Endothelial cell of umbilical vein (primary cell): ENCODE measurements at regions not wholly inside any gene's neighbourhood (a gene's known extent, or its start where the extent isn't known, plus 50 kb on each side); places are given as distances from the start of the nearest gene placed in this dataset.

Source experiments
- BruUV-seq: library from RNA; stranded (reverse); fragments of 400-500 nt; replicated peaks from 2 replicates; lab custom pipeline; 2021; lab: Mats Ljungman, UMichigan
- CTCF ChIA-PET: fragments of 300-600, 350-600 bp; sonication (Branson Sonifier 250); formaldehyde crosslinking; loops from one replicate; lab custom pipeline; 2021; ENCODE audit warnings: antibody characterized with exemption, inconsistent platforms; lab: Charles Lee
- POLR2A ChIA-PET: fragments of 300-600, 350-600 bp; sonication (Branson Sonifier 250); formaldehyde crosslinking; loops from one replicate; lab custom pipeline; 2021; ENCODE audit warnings: antibody characterized with exemption, inconsistent platforms; lab: Charles Lee
- DNase-seq: peaks from one replicate; pipeline ENCODE4 v3.0.0-alpha.2; 2011; ENCODE audit warnings: low read depth, low spot score
- FAIRE-seq: peaks from 2 replicates; lab custom pipeline; 2011; peaks lifted over from hg19 to GRCh38; lab: Jason Lieb, UNC
- H2AFZ ChIP-seq: 2 replicates; pipeline ENCODE4 v1.6.0; 2012; ENCODE audit warnings: low read depth, low read length, control low read depth, inconsistent platforms
- H3K27ac ChIP-seq: 2 replicates; pipeline ENCODE4 v1.5.1; 2011; ENCODE audit warnings: low read depth, mild to moderate bottlenecking, control low read depth, low read length, moderate library complexity; ENCODE audit not compliant: insufficient read depth
- H3K27me3 ChIP-seq, 2 experiments: 2 replicates each; pipeline versions ENCODE4 v1.6.0 to v1.6.1; 2011; ENCODE audit warnings: low read length in 2 of 2, mixed read lengths in 1 of 2; ENCODE audit not compliant: control insufficient read depth in 2 of 2, insufficient read depth in 2 of 2
- H3K36me3 ChIP-seq, 2 experiments: 2 replicates in 1 of 2; 3 replicates in 1 of 2; pipeline ENCODE4 v1.5.1; 2011; ENCODE audit warnings: low read length in 2 of 2, mild to moderate bottlenecking in 1 of 2, moderate library complexity in 1 of 2; ENCODE audit not compliant: control insufficient read depth in 2 of 2, insufficient read depth in 2 of 2; ENCODE audit errors: extremely low read depth in 1 of 2
- H3K4me1 ChIP-seq: 3 replicates; pipeline ENCODE4 v1.5.1; 2011; ENCODE audit warnings: mild to moderate bottlenecking, low read length; ENCODE audit not compliant: control insufficient read depth, insufficient read depth; ENCODE audit errors: extremely low read depth
- H3K4me2 ChIP-seq: 2 replicates; pipeline ENCODE4 v1.6.1; 2011; ENCODE audit warnings: low read length, control low read depth, mixed read lengths; ENCODE audit not compliant: insufficient read depth
- H3K4me3 ChIP-seq, 3 experiments: fragments of 200-600 bp in 1 of 3; sonication (generic), shearing (Covaris generic) in 1 of 3; replicated peaks in 1 of 3; 2 replicates each; pipeline ENCODE4 v1.5.1; 2011 to 2016; ENCODE audit warnings: control low read depth in 3 of 3, low read length in 3 of 3, mild to moderate bottlenecking in 2 of 3, inconsistent platforms in 1 of 3, low read depth in 1 of 3, moderate library complexity in 1 of 3; ENCODE audit not compliant: insufficient read depth in 1 of 3
- H3K79me2 ChIP-seq: 2 replicates; pipeline ENCODE4 v1.6.0; 2012; ENCODE audit warnings: low read length, inconsistent platforms; ENCODE audit not compliant: control insufficient read depth, insufficient read depth
- H3K9ac ChIP-seq: replicated peaks from 2 replicates; pipeline ENCODE3; 2011; ENCODE audit warnings: low read length, control low read depth; ENCODE audit not compliant: insufficient read depth; ENCODE audit errors: extremely low read depth
- H3K9me1 ChIP-seq: replicated peaks from 3 replicates; pipeline ENCODE4 v1.6.0; 2011; ENCODE audit warnings: mild to moderate bottlenecking, low read length; ENCODE audit not compliant: control insufficient read depth, insufficient read depth; ENCODE audit errors: extremely low read depth
- H3K9me3 ChIP-seq: replicated peaks from 2 replicates; pipeline ENCODE4 v1.5.1; 2012; ENCODE audit warnings: low read length, inconsistent platforms; ENCODE audit not compliant: control insufficient read depth, insufficient read depth
- H4K20me1 ChIP-seq: replicated peaks from 2 replicates; pipeline ENCODE3; 2011; ENCODE audit warnings: mild to moderate bottlenecking, low read length; ENCODE audit not compliant: control insufficient read depth, insufficient read depth; ENCODE audit errors: extremely low read depth
- CTCF ChIP-seq, 2 donors: IDR thresholded peaks; 1 replicate in 1 of 2; 2 replicates in 1 of 2; pipeline ENCODE4 v1.5.1; 2011; ENCODE audit warnings: low read length in 2 of 2, mild to moderate bottlenecking in 2 of 2, moderate library complexity in 2 of 2, control low read depth in 1 of 2, inconsistent platforms in 1 of 2, low read depth in 1 of 2; ENCODE audit not compliant: insufficient read depth in 1 of 2; ENCODE audit errors: extremely low read depth in 1 of 2
- EZH2 ChIP-seq: IDR thresholded peaks from 2 replicates; pipeline ENCODE4 v1.6.1; 2012; ENCODE audit warnings: borderline replicate concordance, low read depth, mild to moderate bottlenecking, moderate library complexity, low read length, inconsistent platforms; ENCODE audit not compliant: severe bottlenecking
- FOS ChIP-seq: IDR thresholded peaks from 2 replicates; pipeline ENCODE4 v1.6.1; 2011; ENCODE audit warnings: mild to moderate bottlenecking, low read length, moderate library complexity, borderline replicate concordance; ENCODE audit not compliant: insufficient read depth
- GATA2 ChIP-seq: IDR thresholded peaks from 2 replicates; pipeline ENCODE4 v1.7.0; 2011; ENCODE audit warnings: low read depth, mild to moderate bottlenecking, moderate library complexity, mixed read lengths, low read length; ENCODE audit not compliant: insufficient read length, insufficient read depth
- JUN ChIP-seq: IDR thresholded peaks from 2 replicates; pipeline ENCODE4 v1.6.1; 2011; ENCODE audit warnings: borderline replicate concordance, low read depth; ENCODE audit not compliant: insufficient read length, insufficient read depth
- MAX ChIP-seq: IDR thresholded peaks from 2 replicates; pipeline ENCODE4 v1.6.1; 2011; ENCODE audit not compliant: insufficient read depth, insufficient read length
- MYC ChIP-seq: IDR thresholded peaks from one replicate; pipeline ENCODE4 v1.6.1; 2011; ENCODE audit warnings: mild to moderate bottlenecking, low read depth, low read length
- POLR2A ChIP-seq: IDR thresholded peaks from 2 replicates; pipeline ENCODE4 v1.6.1; 2012; ENCODE audit warnings: low read depth, mild to moderate bottlenecking, control low read depth, low read length
- POLR2AphosphoS5 ChIP-seq: IDR thresholded peaks from 2 replicates; pipeline ENCODE4 v1.6.1; 2012; ENCODE audit warnings: low read depth, mild to moderate bottlenecking, control low read depth, low read length, moderate library complexity; ENCODE audit not compliant: insufficient read depth
- dilution Hi-C: fragments of 300-500 bp; cut with MboI; formaldehyde crosslinking; loops from one replicate; pipeline ENCODE4 v1.15.0; 2019; ENCODE audit warnings: low sequenced_read_pairs; ENCODE audit not compliant: extremely low pct_ligation_motif_present
- intact Hi-C: fragments of 100-400 bp; cut with micrococcal nuclease; formaldehyde crosslinking; loops from one replicate; pipeline ENCODE4 v1.10.0; 2022

DNA sequence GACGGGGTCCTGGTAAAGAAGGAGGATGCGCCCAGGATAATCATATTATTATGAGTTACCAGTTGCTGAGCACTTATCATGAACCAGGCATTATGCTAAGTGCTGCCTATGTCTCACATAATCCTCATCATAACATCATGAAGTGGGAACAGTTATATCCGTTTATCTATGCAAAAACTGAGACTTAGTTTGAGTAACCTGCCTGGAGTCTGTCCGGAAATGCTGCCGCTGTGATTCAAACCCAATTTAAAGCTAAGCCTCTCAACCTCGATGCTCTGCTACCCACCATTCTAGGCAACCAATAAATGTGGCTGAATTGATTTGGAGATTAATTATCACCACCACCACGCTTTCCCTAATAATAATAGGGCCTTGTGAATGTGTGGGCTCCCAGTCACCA, 111.5 kb upstream of the CLMP start:
- intact Hi-C loops, result no loop called here
- ChIA-PET CTCF (interaction anchor here (2.7 kb wide), 1 partner anchor 172 kb away, joined by 14 read pairs; no protein-coding TSS in a partner anchor), POLR2A (interaction anchor here (0.6 kb wide), 1 partner anchor 14 kb away, joined by 4 read pairs; no protein-coding TSS in a partner anchor)
- TF ChIP-seq CTCF (IDR thresholded peaks at IDR 0.05; ENCODE audit: extremely low read depth in 1 of 2, insufficient read depth in 1 of 2, low read depth in 1 of 2, low read length in 2 of 2) (no peak), EZH2 (no peak), JUN (no peak), FOS (no peak), POLR2A (no peak), MYC (no peak), GATA2 (no peak), POLR2AphosphoS5 (no peak), MAX (no peak)
- Histone ChIP-seq H3K79me2 (no peaks in the 10 kb centered on the region), H3K27me3 (peaks cover 7 to 10% of the 10 kb centered on the region in 2 experiments), H3K9ac (no peak overlapping the region), H3K4me3 (no peak overlapping the region), H3K27ac (no peak overlapping the region), H3K4me2 (no peak overlapping the region), H3K9me1 (no peaks in the 10 kb centered on the region), H4K20me1 (no peaks in the 10 kb centered on the region), H3K4me1 (peaks cover 8% of the 10 kb centered on the region), H2AFZ (no peak overlapping the region), H3K36me3 (no peaks in the 10 kb centered on the region), H3K9me3 (no peaks in the 10 kb centered on the region)
- dilution Hi-C loops, result loop anchor here (25.0 kb wide), 1 partner anchor 181 kb away; no protein-coding TSS in a partner anchor
- DNase-seq (no peak), FAIRE-seq (no peak)
- no TSS peak for BruUV-seq
